AG09319 (cell line): ENCODE measurements at regions not wholly inside any gene's neighbourhood (a gene's known extent, or its start where the extent isn't known, plus 50 kb on each side); places are given as distances from the start of the nearest gene placed in this dataset.

ENCODE experiments used
- DNase-seq: peaks from one replicate; pipeline ENCODE4 v3.0.0-alpha.2; 2010; ENCODE audit warnings: low read depth; ENCODE audit errors: extremely low read depth
- CTCF ChIP-seq: IDR thresholded peaks from 2 replicates; pipeline ENCODE4 v1.5.1; 2011; ENCODE audit warnings: low read depth, mild to moderate bottlenecking, inconsistent platforms, low read length, moderate library complexity

- no peak for TF ChIP-seq CTCF
- no peak for DNase-seq
Observed at GRCh38 chr3:188051801-188052168, 102.2 kb upstream of the LPP start.

GRCh38 chr3:188052169-188053035 is 101.6 kb upstream of the LPP start:
- TF ChIP-seq CTCF: peak; percentile 30
- DNase-seq: no peak

- no peak for DNase-seq
- TF ChIP-seq CTCF: no peak
Observed at GRCh38 chr3:188053036-188053340, 101.0 kb upstream of the LPP start.

- no peak for TF ChIP-seq CTCF
- DNase-seq: no peak
Observed at GRCh38 chr3:188053710-188054380, 100.1 kb upstream of the LPP start.

GRCh38 chr3:188054541-188054940 is 99.4 kb upstream of the LPP start:
- TF ChIP-seq CTCF: no peak
- no peak for DNase-seq

GRCh38 chr3:188055388-188055787 is 98.6 kb upstream of the LPP start:
- TF ChIP-seq CTCF: no peak
- no peak for DNase-seq

GRCh38 chr3:188057124-188057523 is 96.8 kb upstream of the LPP start:
- no peak for DNase-seq
- TF ChIP-seq CTCF: no peak
